ENCODE measurements at regions not wholly inside any gene's neighbourhood (a gene's known extent, or its start where the extent isn't known, plus 50 kb on each side); places are given as distances from the start of the nearest gene placed in this dataset.

- TF ChIP-seq EZH2 (IDR thresholded peaks at IDR 0.05), result no peak
- no peak for TF ChIP-seq POLR2AphosphoS5 (IDR thresholded peaks at IDR 0.05; ENCODE audit: borderline replicate concordance, low read depth, low read length)
Measured at GRCh38 chr3:43207628-43208085, 78.7 kb upstream of the SNRK start.
